Left lung (tissue), 4 donors: ENCODE measurements at regions not wholly inside any gene's neighbourhood (a gene's known extent, or its start where the extent isn't known, plus 50 kb on each side); places are given as distances from the start of the nearest gene placed in this dataset.

Experiments
- ATAC-seq: fragments of 200-7000 bp; cut with Tn5 transposase; one replicate; pipeline ENCODE4 v1.9.1; 2020; ENCODE audit warnings: moderate library complexity
- DNase-seq, 4 donors: peaks; one replicate each; pipeline ENCODE4 v3.0.0-alpha.2; 2013 to 2020
- H3K27ac ChIP-seq, 2 donors: fragments of 200-600 bp; sonication (generic) in 1 of 2; one replicate each; pipeline versions ENCODE4 v1.5.0 to v1.8.0; 2020 to 2021
- H3K27me3 ChIP-seq, 2 donors: fragments of 200-600 bp; sonication (generic) in 1 of 2; one replicate each; pipeline versions ENCODE4 v1.5.0 to v1.8.0; 2020 to 2021
- H3K36me3 ChIP-seq, 2 donors: fragments of 200-600 bp; sonication (generic) in 1 of 2; one replicate each; pipeline versions ENCODE4 v1.5.0 to v1.8.0; 2020 to 2021
- H3K4me1 ChIP-seq, 2 donors: fragments of 200-600 bp; one replicate each; pipeline ENCODE4 v1.8.0; 2021
- H3K4me3 ChIP-seq, 2 donors: fragments of 200-600 bp; sonication (generic) in 1 of 2; one replicate each; pipeline versions ENCODE4 v1.5.0 to v1.8.0; 2020 to 2021; ENCODE audit warnings: mild to moderate bottlenecking in 1 of 2
- H3K9me3 ChIP-seq, 2 donors: fragments of 200-600 bp; sonication (generic) in 1 of 2; one replicate each; pipeline versions ENCODE4 v1.5.0 to v1.8.0; 2020 to 2021
- intact Hi-C, 2 donors: fragments of 100-400 bp; cut with DNase I; formaldehyde crosslinking; loops; one replicate each; pipeline versions ENCODE4 v1.11.2 to v1.14.2; 2022
- TF ChIP-seq, protein P1 (sequence below), 2 donors: fragments of 200-600 bp; sonication (generic) in 1 of 2; IDR thresholded peaks; one replicate each; pipeline versions ENCODE4 v1.5.0 to v1.8.0; 2021; ENCODE audit warnings: antibody characterized with exemption in 2 of 2
- donor health status: DM: no; HTN: yes; CAD: no.
- donor health status: DM: no; HTN: no; CAD: no.

- no peaks in the 10 kb centered on the region for H3K27me3 ChIP-seq
- H3K9me3 ChIP-seq = peaks cover 0 to 31% of the 10 kb centered on the region in 2 donors
- no peaks in the 10 kb centered on the region for H3K36me3 ChIP-seq
- DNase-seq (no peak), ATAC-seq (no peak)
- no peak overlapping the region for H3K4me3 ChIP-seq
- no peaks in the 10 kb centered on the region for H3K4me1 ChIP-seq
- no peak overlapping the region for H3K27ac ChIP-seq
- intact Hi-C loops = no loop called here
- TF ChIP-seq, protein P1, sequence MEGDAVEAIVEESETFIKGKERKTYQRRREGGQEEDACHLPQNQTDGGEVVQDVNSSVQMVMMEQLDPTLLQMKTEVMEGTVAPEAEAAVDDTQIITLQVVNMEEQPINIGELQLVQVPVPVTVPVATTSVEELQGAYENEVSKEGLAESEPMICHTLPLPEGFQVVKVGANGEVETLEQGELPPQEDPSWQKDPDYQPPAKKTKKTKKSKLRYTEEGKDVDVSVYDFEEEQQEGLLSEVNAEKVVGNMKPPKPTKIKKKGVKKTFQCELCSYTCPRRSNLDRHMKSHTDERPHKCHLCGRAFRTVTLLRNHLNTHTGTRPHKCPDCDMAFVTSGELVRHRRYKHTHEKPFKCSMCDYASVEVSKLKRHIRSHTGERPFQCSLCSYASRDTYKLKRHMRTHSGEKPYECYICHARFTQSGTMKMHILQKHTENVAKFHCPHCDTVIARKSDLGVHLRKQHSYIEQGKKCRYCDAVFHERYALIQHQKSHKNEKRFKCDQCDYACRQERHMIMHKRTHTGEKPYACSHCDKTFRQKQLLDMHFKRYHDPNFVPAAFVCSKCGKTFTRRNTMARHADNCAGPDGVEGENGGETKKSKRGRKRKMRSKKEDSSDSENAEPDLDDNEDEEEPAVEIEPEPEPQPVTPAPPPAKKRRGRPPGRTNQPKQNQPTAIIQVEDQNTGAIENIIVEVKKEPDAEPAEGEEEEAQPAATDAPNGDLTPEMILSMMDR (IDR thresholded peaks at IDR 0.05) = no peak
Observed at GRCh38 chr2:142767847-142768246, 109.6 kb upstream of the KYNU start.

GRCh38 chr2:142758973-142759372, 118.5 kb upstream of the KYNU start:
- no peak overlapping the region for H3K4me3 ChIP-seq
- intact Hi-C loops = no loop called here
- ATAC-seq (no peak), DNase-seq (no peak)
- no peaks in the 10 kb centered on the region for H3K36me3 ChIP-seq
- no peaks in the 10 kb centered on the region for H3K27me3 ChIP-seq
- H3K27ac ChIP-seq = no peak overlapping the region
- peaks cover 0 to 19% of the 10 kb centered on the region in 2 donors for H3K9me3 ChIP-seq
- no peaks in the 10 kb centered on the region for H3K4me1 ChIP-seq
- TF ChIP-seq, protein P1 (IDR thresholded peaks at IDR 0.05) = no peak

DNA sequence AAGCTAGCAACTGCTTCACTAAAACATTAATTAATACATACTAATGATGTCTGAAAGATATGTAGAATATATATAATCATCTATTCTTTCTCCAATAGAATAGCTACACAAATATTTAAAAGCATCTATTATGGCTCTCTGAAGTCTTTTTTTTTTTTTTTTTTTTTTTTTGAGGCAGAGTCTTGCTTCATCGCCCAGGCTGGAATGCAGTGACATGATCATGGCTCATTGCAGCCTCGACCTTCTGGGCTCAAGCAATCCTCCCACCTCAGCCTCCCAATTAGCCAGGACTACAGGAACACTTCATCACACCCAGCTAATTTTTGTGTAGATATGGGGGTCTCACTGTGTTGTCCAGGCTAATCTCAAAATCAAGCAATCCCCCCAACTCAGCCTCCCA, 120.4 kb upstream of the KYNU start:
- intact Hi-C loops = no loop called here
- no peak for ATAC-seq
- no peak for DNase-seq
- Histone ChIP-seq H3K4me3 (no peak overlapping the region), H3K4me1 (no peaks in the 10 kb centered on the region), H3K9me3 (peaks cover 0 to 1% of the 10 kb centered on the region in 2 donors), H3K36me3 (no peaks in the 10 kb centered on the region), H3K27me3 (no peaks in the 10 kb centered on the region), H3K27ac (no peak overlapping the region)
- TF ChIP-seq, protein P1 (IDR thresholded peaks at IDR 0.05) = no peak

DNA sequence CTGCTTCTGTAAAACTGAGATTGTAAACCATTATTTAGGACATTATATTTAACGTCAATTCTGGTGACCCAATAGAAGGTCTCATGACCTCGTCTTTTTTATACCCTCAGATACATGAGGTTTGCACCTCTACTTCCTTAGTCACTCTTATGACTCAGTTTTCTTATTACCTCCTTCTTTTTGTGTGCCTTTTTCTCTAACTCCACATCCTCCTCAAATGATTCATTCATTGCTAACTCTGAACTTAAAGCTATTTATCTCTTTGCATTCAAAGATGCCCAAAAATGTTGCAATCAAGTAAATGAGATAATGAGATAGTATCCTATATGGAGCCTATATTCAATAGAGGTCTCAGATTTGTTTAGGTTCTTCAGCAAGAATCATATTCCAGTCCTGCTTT, 121.0 kb upstream of the KYNU start:
- intact Hi-C loops = no loop called here
- H3K4me1 ChIP-seq = no peaks in the 10 kb centered on the region
- H3K4me3 ChIP-seq = no peak overlapping the region
- no peaks in the 10 kb centered on the region for H3K27me3 ChIP-seq
- ATAC-seq (no peak), DNase-seq (no peak)
- no peaks in the 10 kb centered on the region for H3K36me3 ChIP-seq
- no peaks in the 10 kb centered on the region for H3K9me3 ChIP-seq
- TF ChIP-seq, protein P1 (IDR thresholded peaks at IDR 0.05) = no peak
- no peak overlapping the region for H3K27ac ChIP-seq

DNA sequence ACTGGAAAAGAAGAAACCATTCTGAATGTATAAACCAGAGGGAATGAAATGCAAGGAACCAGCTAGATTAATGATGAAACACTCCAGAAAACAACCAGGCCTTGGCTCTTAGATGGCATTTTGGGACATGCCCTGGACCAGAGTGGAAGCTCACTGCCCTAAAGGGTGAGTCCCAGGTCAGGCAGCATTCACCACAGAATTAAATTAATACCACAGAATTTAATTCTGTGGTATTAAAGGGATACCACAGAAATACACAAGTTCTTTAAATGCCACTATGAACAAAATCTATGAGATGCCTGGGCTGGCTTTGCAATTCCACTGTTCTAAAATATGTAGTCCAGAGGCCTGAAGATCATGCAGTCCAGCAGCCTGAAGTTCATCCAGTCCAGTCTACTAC, 122.3 kb upstream of the KYNU start:
- Histone ChIP-seq H3K9me3 (no peaks in the 10 kb centered on the region), H3K36me3 (no peaks in the 10 kb centered on the region), H3K4me1 (no peaks in the 10 kb centered on the region), H3K27me3 (no peaks in the 10 kb centered on the region), H3K4me3 (no peak overlapping the region), H3K27ac (no peak overlapping the region)
- ATAC-seq (no peak), DNase-seq (no peak)
- TF ChIP-seq, protein P1 (IDR thresholded peaks at IDR 0.05) = no peak
- intact Hi-C loops = no loop called here
